ENCODE measurements at regions not wholly inside any gene's neighbourhood (a gene's known extent, or its start where the extent isn't known, plus 50 kb on each side); places are given as distances from the start of the nearest gene placed in this dataset.

GRCh38 chr19:34853369-34853768, 73.3 kb upstream of the ZNF30 start:
- ATAC-seq: no peak
- Histone ChIP-seq H3K27me3 (ENCODE audit: insufficient read depth, low read length) (no peaks in the 10 kb centered on the region), H3K27ac (ENCODE audit: low read depth, low read length) (no peak overlapping the region), H3K4me2 (ENCODE audit: low read length) (no peak overlapping the region), H3K4me1 (ENCODE audit: control insufficient read depth in 1 of 2, insufficient read depth in 2 of 2, low read length in 2 of 2) (no peaks in the 10 kb centered on the region), H2AFZ (ENCODE audit: low read depth, low read length, poor library complexity, severe bottlenecking) (no peak overlapping the region), H3K9ac (ENCODE audit: low read length) (no peak overlapping the region), H3K4me3 (replicated peaks in 1 of 2; ENCODE audit: low read depth in 1 of 2, low read length in 2 of 2) (no peak overlapping the region), H3K79me2 (ENCODE audit: insufficient read depth, low read length) (no peaks in the 10 kb centered on the region), H3K9me3 (ENCODE audit: control insufficient read depth in 1 of 2, insufficient read depth in 1 of 2, low read depth in 1 of 2, low read length in 2 of 2) (no peaks in the 10 kb centered on the region), H3K9me2 (ENCODE audit: insufficient read depth) (no peaks in the 10 kb centered on the region), H3K36me3 (ENCODE audit: control insufficient read depth in 1 of 2, insufficient read depth in 2 of 2, low read length in 2 of 2) (no peaks in the 10 kb centered on the region), H4K20me1 (ENCODE audit: insufficient read depth) (no peaks in the 10 kb centered on the region)
- ChIA-PET POLR2A (no interaction called here), CTCF (no interaction called here), RAD21 (ENCODE audit: low non-redundant PET in 1 of 2, low total read pairs in 2 of 2, uncharacterized antibody in 2 of 2, unreplicated experiment in 2 of 2) (no interaction called here)
- DNase-seq (ENCODE audit: low read depth, low spot score): no peak
- BruUV-seq (replicated peaks): no TSS peak
- no peak for TF ChIP-seq YY1 (IDR thresholded peaks at IDR 0.05; ENCODE audit: extremely low read depth, insufficient replicate concordance, low read depth, low read length)
- TF ChIP-seq TCF7L2 (IDR thresholded peaks at IDR 0.05; ENCODE audit: borderline replicate concordance, extremely low read depth, insufficient read depth, insufficient read length): no peak
- no peak for TF ChIP-seq ELF1 (IDR thresholded peaks at IDR 0.05; ENCODE audit: borderline replicate concordance, low read depth)
- no peak for TF ChIP-seq ZFX (IDR thresholded peaks at IDR 0.05)
- no peak for TF ChIP-seq ZNF274 (IDR thresholded peaks at IDR 0.05; ENCODE audit: low read depth, low read length)
- TF ChIP-seq POLR2A (IDR thresholded peaks at IDR 0.05; ENCODE audit: borderline replicate concordance, extremely low read depth, insufficient read depth, insufficient read length): no peak
- TF ChIP-seq CEBPB (IDR thresholded peaks at IDR 0.05; ENCODE audit: low read depth): no peak
- TF ChIP-seq ZBTB33 (IDR thresholded peaks at IDR 0.05; ENCODE audit: extremely low read depth, insufficient replicate concordance, low read length): no peak
- TF ChIP-seq SRF (IDR thresholded peaks at IDR 0.05; ENCODE audit: low read depth): no peak
- no peak for TF ChIP-seq CTCF (IDR thresholded peaks at IDR 0.05 in 2 of 3, conservative IDR thresholded peaks at IDR 0.05 in 1 of 3; ENCODE audit: borderline replicate concordance in 1 of 3, insufficient read depth in 1 of 3, low read depth in 2 of 3, low read length in 2 of 3)
- no peak for TF ChIP-seq RAD21 (IDR thresholded peaks at IDR 0.05; ENCODE audit: low read depth)
- TF ChIP-seq MAX (IDR thresholded peaks at IDR 0.05): no peak
- no peak for TF ChIP-seq EZH2phosphoT487 (IDR thresholded peaks at IDR 0.05; ENCODE audit: borderline replicate concordance)
- no peak for TF ChIP-seq SP1 (IDR thresholded peaks at IDR 0.05; ENCODE audit: low read depth)
- TF ChIP-seq ATF3 (IDR thresholded peaks at IDR 0.05): no peak
- TF ChIP-seq FOSL1 (IDR thresholded peaks at IDR 0.05; ENCODE audit: low read depth): no peak
- TF ChIP-seq JUND (IDR thresholded peaks at IDR 0.05): no peak
- no peak for TF ChIP-seq EGR1 (IDR thresholded peaks at IDR 0.05; ENCODE audit: low read depth)
- intact Hi-C loops (cut with micrococcal nuclease): loop anchor here (5.0 kb wide), 1 partner anchor 159 kb away; no protein-coding TSS in a partner anchor
